DND-41 (cell line): ENCODE measurements at regions not wholly inside any gene's neighbourhood (a gene's known extent, or its start where the extent isn't known, plus 50 kb on each side); places are given as distances from the start of the nearest gene placed in this dataset.

Experiments
- CTCF ChIP-seq: IDR thresholded peaks from 2 replicates; pipeline ENCODE4 v1.5.1; 2012; ENCODE audit warnings: borderline replicate concordance, low read length, moderate library complexity, mild to moderate bottlenecking; ENCODE audit not compliant: poor library complexity, severe bottlenecking; ENCODE audit errors: extremely low read depth
- EZH2 ChIP-seq: IDR thresholded peaks from 3 replicates; pipeline ENCODE4 v1.6.1; 2012; ENCODE audit warnings: borderline replicate concordance, low read depth, mild to moderate bottlenecking, moderate library complexity, low read length, inconsistent platforms; ENCODE audit not compliant: severe bottlenecking

- TF ChIP-seq CTCF = no peak
- TF ChIP-seq EZH2 = no peak
Measured at GRCh38 chr13:76397413-76397812, 488.8 kb downstream of the KCTD12 start.
